ENCODE measurements at regions not wholly inside any gene's neighbourhood (a gene's known extent, or its start where the extent isn't known, plus 50 kb on each side); places are given as distances from the start of the nearest gene placed in this dataset.
"Not testable (repeated sequence)": the region's sequence is repeated elsewhere in the genome, so short reads cannot be mapped to it uniquely, and the experiment has no call there.

- H4K5ac ChIP-seq (ENCODE audit: insufficient read length, low read depth, low read length); H2BK15ac ChIP-seq (ENCODE audit: low read length); H2AFZ ChIP-seq (ENCODE audit: low read length); H3K18ac ChIP-seq (ENCODE audit: extremely low read depth, low read length); H3K14ac ChIP-seq (ENCODE audit: insufficient read length); H3K4me2 ChIP-seq (ENCODE audit: insufficient read depth in 1 of 2, low read depth in 2 of 2, low read length in 2 of 2); H3K56ac ChIP-seq (replicated peaks; ENCODE audit: insufficient read length, low read depth, low read length); H2BK5ac ChIP-seq (ENCODE audit: low read depth, low read length); H3K23me2 ChIP-seq (ENCODE audit: low read depth, low read length); H2BK120ac ChIP-seq (replicated peaks; ENCODE audit: low read depth, low read length); H3K9ac ChIP-seq (replicated peaks in 1 of 4; ENCODE audit: extremely low read depth in 1 of 4, low read depth in 3 of 4, low read length in 3 of 4); POLR2A ChIA-PET (ENCODE audit: partially characterized antibody); H3K27ac ChIP-seq (ENCODE audit: low read depth, low read length); CTCF ChIA-PET (ENCODE audit: partially characterized antibody); FAIRE-seq; H3K4me3 ChIP-seq (ENCODE audit: extremely low read depth in 1 of 4, insufficient read depth in 2 of 4, low read depth in 3 of 4, low read length in 4 of 4); H3K4me1 ChIP-seq (replicated peaks in 1 of 4; ENCODE audit: control insufficient read depth in 3 of 4, insufficient read depth in 4 of 4, low read length in 3 of 4); H3K79me2 ChIP-seq (ENCODE audit: control insufficient read depth in 1 of 2, insufficient read depth in 2 of 2, low read length in 2 of 2); H3K23ac ChIP-seq (ENCODE audit: insufficient read length); H3K9me3 ChIP-seq (ENCODE audit: insufficient read depth in 2 of 2, low read depth in 1 of 2, low read length in 1 of 2); H4K8ac ChIP-seq (ENCODE audit: extremely low read depth, insufficient read depth, low read length); H3K36me3 ChIP-seq (ENCODE audit: control insufficient read depth in 2 of 4, insufficient read depth in 4 of 4, low read length in 3 of 4); DNase-seq (ENCODE audit: low read depth in 1 of 2, low spot score in 2 of 2); H2BK20ac ChIP-seq (ENCODE audit: low read length); H2AK5ac ChIP-seq (ENCODE audit: low read depth, low read length); H3K4ac ChIP-seq (replicated peaks; ENCODE audit: insufficient read length, low read depth, low read length); H2BK12ac ChIP-seq (ENCODE audit: low read depth, low read length); H3K27me3 ChIP-seq (replicated peaks in 1 of 4; ENCODE audit: control insufficient read depth in 3 of 4, extremely low read depth in 1 of 4, insufficient read depth in 3 of 4, low read length in 3 of 4); H4K20me1 ChIP-seq (replicated peaks in 1 of 2; ENCODE audit: control insufficient read depth in 1 of 2, insufficient read depth in 2 of 2, low read length in 2 of 2); H3K79me1 ChIP-seq (ENCODE audit: low read depth, low read length); H4K91ac ChIP-seq (replicated peaks; ENCODE audit: insufficient read length, low read length): not testable (repeated sequence)
- WGBS, 2 experiments (ENCODE audit: extremely low coverage in 1 of 2, insufficient coverage in 1 of 2, insufficient read length in 1 of 2, insufficient replicate concordance in 2 of 2, low coverage in 1 of 2, low lambda C conversion rate in 2 of 2, missing lambda C conversion rate in 1 of 2), result 22% methylated on average over 2 of the region's 4 CpGs; no CpG with 5 or more reads in 1 of the 2 experiments
These were observed 145.2 kb upstream of the TP53TG3C start for GRCh38 chr16:33048849-33049248.
